Hepatocyte (in vitro differentiated cells): ENCODE measurements at regions not wholly inside any gene's neighbourhood (a gene's known extent, or its start where the extent isn't known, plus 50 kb on each side); places are given as distances from the start of the nearest gene placed in this dataset.

Experiments
- CTCF ChIP-seq: fragments of 200-600 bp; sonication (generic); IDR thresholded peaks from 2 replicates; pipeline ENCODE4 v1.5.1; 2016; ENCODE audit warnings: antibody characterized with exemption, mild to moderate bottlenecking; ENCODE audit not compliant: poor library complexity
- EZH2phosphoT487 ChIP-seq: fragments of 200-600 bp; sonication (generic); IDR thresholded peaks from one replicate; pipeline ENCODE4 v1.6.1; 2018; ENCODE audit warnings: antibody characterized with exemption, mild to moderate bottlenecking, low read depth, moderate library complexity; ENCODE audit not compliant: unreplicated experiment, severe bottlenecking

- TF ChIP-seq CTCF (no peak), EZH2phosphoT487 (no peak)
Measured at GRCh38 chr22:25368271-25368670, 148.8 kb downstream of the CRYBB2 start.
